Caco-2 (cell line): ENCODE measurements at regions not wholly inside any gene's neighbourhood (a gene's known extent, or its start where the extent isn't known, plus 50 kb on each side); places are given as distances from the start of the nearest gene placed in this dataset.
"Not testable (repeated sequence)": the region's sequence is repeated elsewhere in the genome, so short reads cannot be mapped to it uniquely, and the experiment has no call there.

Source experiments
- BruUV-seq: library from RNA; stranded (reverse); fragments of 400-500 nt; replicated peaks from 2 replicates; lab custom pipeline; 2021; lab: Mats Ljungman, UMichigan
- CTCF ChIA-PET: fragments of 300-600 bp; sonication (Branson Sonifier 250); formaldehyde crosslinking; loops from one replicate; lab custom pipeline; 2022; ENCODE audit warnings: antibody characterized with exemption; lab: Charles Lee
- POLR2A ChIA-PET: fragments of 300-600 bp; sonication (Branson Sonifier 250); formaldehyde crosslinking; loops from one replicate; lab custom pipeline; 2022; ENCODE audit warnings: antibody characterized with exemption; lab: Charles Lee
- DNase-seq, 2 experiments: peaks; one replicate each; pipeline versions ENCODE4 v3.0.0 to v3.0.0-alpha.2; 2020 to 2022
- H3K27me3 ChIP-seq: replicated peaks from 2 replicates; pipeline ENCODE4 v1.6.0; 2011; ENCODE audit warnings: low read length; ENCODE audit not compliant: control insufficient read depth, insufficient read depth
- H3K36me3 ChIP-seq: 2 replicates; pipeline ENCODE4 v1.5.1; 2011; ENCODE audit warnings: low read length; ENCODE audit not compliant: control insufficient read depth, insufficient read depth
- H3K4me1 ChIP-seq: fragments of 250-450 bp; sonication (Bioruptor Pico); 2 replicates; pipeline ENCODE4 v1.5.1; 2020; ENCODE audit warnings: mild to moderate bottlenecking
- H3K4me3 ChIP-seq: 2 replicates; pipeline ENCODE4 v1.5.1; 2011; ENCODE audit warnings: low read depth, mild to moderate bottlenecking, control low read depth, low read length
- H3K9me3 ChIP-seq: fragments of 250-450 bp; sonication (Bioruptor Pico); 2 replicates; pipeline ENCODE4 v1.5.1; 2020; ENCODE audit warnings: mild to moderate bottlenecking, moderate library complexity
- H3K27ac Mint-ChIP-seq: one replicate; pipeline ENCODE4 v1.8.0; 2022; ENCODE audit warnings: mixed read lengths; ENCODE audit not compliant: unreplicated experiment
- H3K27me3 Mint-ChIP-seq: one replicate; pipeline ENCODE4 v1.8.0; 2022; ENCODE audit warnings: mixed read lengths; ENCODE audit not compliant: insufficient read depth, unreplicated experiment
- H3K36me3 Mint-ChIP-seq: one replicate; pipeline ENCODE4 v1.8.0; 2022; ENCODE audit warnings: mild to moderate bottlenecking, mixed read lengths; ENCODE audit not compliant: insufficient read depth, unreplicated experiment
- H3K4me1 Mint-ChIP-seq: one replicate; pipeline ENCODE4 v1.8.0; 2022; ENCODE audit warnings: low read depth, mixed read lengths; ENCODE audit not compliant: unreplicated experiment
- H3K4me3 Mint-ChIP-seq: one replicate; pipeline ENCODE4 v1.8.0; 2022; ENCODE audit warnings: mild to moderate bottlenecking, moderate library complexity, mixed read lengths; ENCODE audit not compliant: unreplicated experiment
- H3K9me3 Mint-ChIP-seq: one replicate; pipeline ENCODE4 v1.8.0; 2022; ENCODE audit warnings: mixed read lengths; ENCODE audit not compliant: unreplicated experiment
- CTCF ChIP-seq, 2 experiments: fragments of 200-600 bp in 1 of 2; IDR thresholded peaks; 1 replicate in 1 of 2; 2 replicates in 1 of 2; pipeline versions ENCODE4 v1.5.1 to v1.8.0; 2011 to 2022; ENCODE audit warnings: antibody characterized with exemption in 1 of 2, control low read depth in 1 of 2, inconsistent platforms in 1 of 2, low read depth in 1 of 2, low read length in 1 of 2, mild to moderate bottlenecking in 1 of 2, moderate library complexity in 1 of 2; ENCODE audit not compliant: insufficient read depth in 1 of 2, severe bottlenecking in 1 of 2, unreplicated experiment in 1 of 2
- intact Hi-C: fragments of 100-400 bp; cut with micrococcal nuclease; formaldehyde crosslinking; loops from one replicate; pipeline ENCODE4 v1.10.0; 2022; ENCODE audit not compliant: unreplicated experiment

- H3K36me3 ChIP-seq: no peaks in the 10 kb centered on the region
- CTCF ChIA-PET: no interaction called here
- H3K4me1 ChIP-seq: peaks cover 26% of the 10 kb centered on the region
- Mint-ChIP-seq H3K36me3 (no peaks in the 10 kb centered on the region), H3K27me3 (no peaks in the 10 kb centered on the region), H3K27ac (no peak overlapping the region), H3K9me3 (peaks cover 16% of the 10 kb centered on the region), H3K4me1 (peaks cover 11% of the 10 kb centered on the region), H3K4me3 (no peak overlapping the region)
- no TSS peak for BruUV-seq
- no peak for DNase-seq
- H3K4me3 ChIP-seq: no peak overlapping the region
- POLR2A ChIA-PET: no interaction called here
- H3K27me3 ChIP-seq: no peaks in the 10 kb centered on the region
- no peaks in the 10 kb centered on the region for H3K9me3 ChIP-seq
- intact Hi-C loops: no loop called here
- TF ChIP-seq CTCF (IDR thresholded peaks at IDR 0.05; ENCODE audit: insufficient read depth in 1 of 2, low read depth in 1 of 2, low read length in 1 of 2, severe bottlenecking in 1 of 2, unreplicated experiment in 1 of 2): no peak
These were observed 254.0 kb downstream of the DLL1 start for GRCh38 chr6:170036916-170037315.

GRCh38 chr6:170036367-170036766, 254.5 kb downstream of the DLL1 start:
- H3K9me3 ChIP-seq, CTCF ChIA-PET, DNase-seq, intact Hi-C loops, H3K36me3 ChIP-seq, H3K27me3 ChIP-seq, H3K4me3 ChIP-seq, H3K27me3 Mint-ChIP-seq, H3K27ac Mint-ChIP-seq, BruUV-seq, H3K36me3 Mint-ChIP-seq, H3K4me3 Mint-ChIP-seq: not testable (repeated sequence)
- peaks cover 26% of the 10 kb centered on the region for H3K4me1 ChIP-seq
- POLR2A ChIA-PET: interaction anchor here (0.6 kb wide), 1 partner anchor 280 kb away, joined by 3 read pairs; no protein-coding TSS in a partner anchor
- peaks cover 11% of the 10 kb centered on the region for H3K4me1 Mint-ChIP-seq
- H3K9me3 Mint-ChIP-seq: peaks cover 16% of the 10 kb centered on the region

- Mint-ChIP-seq H3K4me3 (no peak overlapping the region), H3K4me1 (peaks cover 11% of the 10 kb centered on the region), H3K27ac (no peak overlapping the region), H3K27me3 (no peaks in the 10 kb centered on the region), H3K36me3 (no peaks in the 10 kb centered on the region), H3K9me3 (peaks cover 16% of the 10 kb centered on the region)
- Histone ChIP-seq H3K9me3 (no peaks in the 10 kb centered on the region), H3K36me3 (no peaks in the 10 kb centered on the region), H3K4me1 (peaks cover 29% of the 10 kb centered on the region), H3K4me3 (no peak overlapping the region), H3K27me3 (no peaks in the 10 kb centered on the region)
- peak in 1 of 2 experiments; percentile 14 for DNase-seq
- intact Hi-C loops: no loop called here
- ChIA-PET POLR2A (interaction anchor here (0.6 kb wide), 1 partner anchor 279 kb away, joined by 3 read pairs; no protein-coding TSS in a partner anchor), CTCF (no interaction called here)
- TF ChIP-seq CTCF (IDR thresholded peaks at IDR 0.05; ENCODE audit: insufficient read depth in 1 of 2, low read depth in 1 of 2, low read length in 1 of 2, severe bottlenecking in 1 of 2, unreplicated experiment in 1 of 2): no peak
- no TSS peak for BruUV-seq
These were observed 255.0 kb downstream of the DLL1 start for GRCh38 chr6:170035901-170036304.

GRCh38 chr6:170035044-170035443, 255.8 kb downstream of the DLL1 start:
- no peaks in the 10 kb centered on the region for H3K36me3 ChIP-seq
- Mint-ChIP-seq H3K4me1 (peaks cover 11% of the 10 kb centered on the region), H3K36me3 (no peaks in the 10 kb centered on the region), H3K4me3 (no peak overlapping the region), H3K27me3 (no peaks in the 10 kb centered on the region), H3K9me3 (peaks cover 16% of the 10 kb centered on the region), H3K27ac (no peak overlapping the region)
- DNase-seq: no peak
- no peak overlapping the region for H3K4me3 ChIP-seq
- CTCF ChIA-PET: no interaction called here
- intact Hi-C loops: no loop called here
- no peak for TF ChIP-seq CTCF (IDR thresholded peaks at IDR 0.05; ENCODE audit: insufficient read depth in 1 of 2, low read depth in 1 of 2, low read length in 1 of 2, severe bottlenecking in 1 of 2, unreplicated experiment in 1 of 2)
- BruUV-seq: no TSS peak
- peaks cover 30% of the 10 kb centered on the region for H3K4me1 ChIP-seq
- POLR2A ChIA-PET: no interaction called here
- H3K27me3 ChIP-seq: no peaks in the 10 kb centered on the region
- H3K9me3 ChIP-seq: no peaks in the 10 kb centered on the region
